Stimulated activated CD4-positive, alpha-beta T cell treated with anti-CD3 and anti-CD28 coated beads, Interleukin-15, amount 100 ng/mL, for 48 hours (primary cell): ENCODE measurements at regions not wholly inside any gene's neighbourhood (a gene's known extent, or its start where the extent isn't known, plus 50 kb on each side); places are given as distances from the start of the nearest gene placed in this dataset.
"Not testable (repeated sequence)": the region's sequence is repeated elsewhere in the genome, so short reads cannot be mapped to it uniquely, and the experiment has no call there.

Experiments
- DNase-seq, 2 donors: peaks; one replicate each; pipeline ENCODE4 v3.0.0-alpha.2; 2020; ENCODE audit warnings: low read depth in 2 of 2

DNA sequence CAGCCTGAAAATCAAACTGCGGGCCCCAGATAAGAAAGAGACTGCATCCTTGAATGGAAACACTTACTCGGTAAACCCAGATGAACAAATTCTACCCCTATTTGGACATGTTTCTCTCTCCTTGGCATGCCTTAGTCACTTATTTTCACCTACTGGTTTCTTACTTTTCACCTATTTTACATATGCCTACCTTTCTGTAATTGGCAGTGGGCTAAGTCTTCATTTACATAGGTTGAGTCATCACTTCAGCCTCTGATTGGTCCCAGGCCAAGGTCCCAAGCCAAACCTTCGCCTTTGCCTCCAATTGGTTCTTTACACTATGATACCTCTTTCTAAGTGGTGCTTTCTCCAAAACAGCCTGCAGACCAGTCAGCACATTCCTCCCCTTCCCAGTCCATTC lies 111.3 kb downstream of the DYRK2 start:
- DNase-seq, result peak; percentile 17

- no peak for DNase-seq
These were observed 112.2 kb downstream of the DYRK2 start for GRCh38 chr12:67760586-67761275.

DNA sequence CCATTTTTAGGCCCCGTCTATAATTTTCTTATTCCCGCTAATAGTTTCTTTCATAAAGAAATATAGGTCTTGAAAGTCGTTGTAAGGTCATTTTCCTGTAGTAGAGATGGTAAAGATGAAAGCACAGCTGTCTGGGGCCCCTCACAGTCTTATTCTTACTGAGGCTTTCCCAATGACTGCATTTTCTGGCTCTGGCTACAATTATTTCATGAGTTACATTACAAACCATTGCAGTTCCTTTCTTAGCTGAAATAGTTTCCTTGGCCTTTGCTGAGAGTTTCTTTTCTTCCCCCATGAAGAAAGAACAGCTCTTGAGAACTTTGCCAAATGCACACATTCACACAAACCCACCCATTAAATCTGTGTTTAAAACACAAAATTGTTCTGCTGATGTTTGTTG lies 113.0 kb downstream of the DYRK2 start:
- DNase-seq, result no peak

- DNase-seq, result no peak
These were observed 115.5 kb downstream of the DYRK2 start for GRCh38 chr12:67764055-67764454.

- no peak for DNase-seq
These were observed 116.5 kb downstream of the DYRK2 start for GRCh38 chr12:67764946-67765619.

GRCh38 chr12:67765776-67766766 lies 117.5 kb downstream of the DYRK2 start:
- DNase-seq, result no peak

GRCh38 chr12:67772267-67773169 lies 124.0 kb downstream of the DYRK2 start:
- no peak for DNase-seq

- DNase-seq, result no peak
These were observed 125.4 kb downstream of the DYRK2 start for GRCh38 chr12:67773896-67774295.

- DNase-seq, result no peak
These were observed 126.5 kb downstream of the DYRK2 start for GRCh38 chr12:67774983-67775587.

GRCh38 chr12:67780580-67781084 lies 132.1 kb downstream of the DYRK2 start:
- no peak for DNase-seq

- DNase-seq, result no peak
These were observed 134.0 kb downstream of the DYRK2 start for GRCh38 chr12:67782573-67782972.

- no peak for DNase-seq
These were observed 134.8 kb downstream of the DYRK2 start for GRCh38 chr12:67783393-67783792.

DNA sequence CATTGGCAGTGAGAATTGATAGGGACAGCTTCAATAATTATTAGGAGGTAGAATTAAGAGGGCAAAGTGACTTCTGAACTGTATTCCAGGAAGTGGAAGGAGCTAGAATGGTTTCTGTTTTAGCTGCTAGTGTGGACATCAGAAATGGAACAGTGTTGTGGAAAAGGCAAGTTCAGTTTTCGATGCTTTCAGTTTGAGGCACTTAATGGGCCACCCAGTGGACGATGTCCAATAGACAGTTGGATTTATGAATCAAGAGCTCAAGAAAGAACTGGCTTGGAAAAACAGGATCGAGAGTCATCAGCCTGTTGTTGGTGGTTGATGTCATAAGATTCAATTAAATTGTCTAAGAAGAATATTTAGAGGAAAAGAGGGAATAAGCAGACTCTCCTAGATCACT lies 136.3 kb downstream of the DYRK2 start:
- DNase-seq, result no peak

DNA sequence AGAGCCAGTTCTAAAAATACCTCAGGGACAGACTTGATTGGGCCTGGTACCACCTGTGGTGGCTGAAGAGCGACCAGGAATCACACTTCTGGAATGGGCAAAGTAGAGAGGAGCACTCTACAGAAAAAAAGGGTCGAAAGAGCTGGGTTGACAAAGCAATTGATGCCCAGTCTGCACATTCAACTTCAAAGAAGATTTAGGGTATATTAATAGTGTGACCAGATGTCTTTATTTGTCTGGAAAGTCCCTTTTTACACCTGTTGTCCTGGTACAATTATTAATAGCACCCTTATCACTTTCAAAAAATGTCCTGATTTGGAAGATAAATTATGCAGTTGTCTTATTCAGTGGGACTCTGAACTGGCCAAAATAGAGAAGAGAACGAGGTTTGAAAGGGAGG lies 137.5 kb downstream of the DYRK2 start:
- DNase-seq, result no peak

- no peak for DNase-seq
These were observed 139.6 kb downstream of the DYRK2 start for GRCh38 chr12:67788118-67788517.

- no peak for DNase-seq
These were observed 140.7 kb downstream of the DYRK2 start for GRCh38 chr12:67789266-67789665.

DNA sequence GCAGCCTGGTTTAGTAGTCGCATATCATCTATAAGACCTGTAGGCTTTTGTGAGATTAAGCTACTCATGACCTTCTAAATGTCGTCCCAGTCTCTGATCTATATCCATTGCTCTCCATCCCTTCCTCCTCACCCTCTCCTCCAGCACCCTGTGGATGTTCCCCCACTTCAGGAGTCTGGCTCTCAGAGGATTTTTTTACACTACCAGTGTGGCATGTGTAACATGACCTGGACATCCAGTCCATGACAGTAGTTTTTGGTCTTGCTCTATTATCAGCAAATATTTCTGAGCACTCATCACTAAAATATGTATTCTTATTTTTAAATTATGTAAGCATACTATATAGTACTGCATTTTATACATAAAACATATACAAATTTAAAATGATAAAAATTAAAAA lies 142.1 kb downstream of the DYRK2 start:
- DNase-seq, result no peak

DNA sequence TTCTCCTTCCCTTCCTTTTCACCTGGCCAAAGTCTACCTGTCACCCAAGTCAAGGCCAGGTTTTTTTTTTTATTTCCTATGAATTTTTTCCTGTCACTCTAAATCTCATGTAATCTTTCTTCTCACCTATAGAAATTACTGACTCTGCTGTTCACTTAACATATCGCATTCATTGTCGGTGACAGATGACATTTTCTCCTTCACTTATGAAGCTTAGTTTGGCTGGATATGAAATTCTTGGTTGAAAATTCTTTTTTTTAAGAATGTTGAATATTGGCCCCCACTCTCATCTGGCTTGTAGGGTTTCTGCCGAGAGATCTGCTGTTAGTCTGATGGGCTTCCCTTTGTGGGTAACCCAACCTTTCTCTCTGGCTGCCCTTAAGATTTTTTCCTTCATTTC lies 142.8 kb downstream of the DYRK2 start:
- not testable (repeated sequence) for DNase-seq

GRCh38 chr12:67792185-67792584 lies 143.6 kb downstream of the DYRK2 start:
- no peak for DNase-seq

- DNase-seq, result no peak
These were observed 145.6 kb downstream of the DYRK2 start for GRCh38 chr12:67794161-67794560.

- DNase-seq, result no peak
These were observed 146.7 kb downstream of the DYRK2 start for GRCh38 chr12:67795236-67795635.
